Liver (tissue), 3 donors: ENCODE measurements at regions not wholly inside any gene's neighbourhood (a gene's known extent, or its start where the extent isn't known, plus 50 kb on each side); places are given as distances from the start of the nearest gene placed in this dataset.

ENCODE experiments used
- JUND ChIP-seq, 2 donors: IDR thresholded peaks; 2 replicates each; pipeline ENCODE4 v1.6.1; 2016; ENCODE audit warnings: antibody characterized with exemption in 2 of 2
- RAD21 ChIP-seq, 2 donors: IDR thresholded peaks; 2 replicates each; pipeline ENCODE4 v1.6.1; 2016; ENCODE audit warnings: antibody characterized with exemption in 2 of 2, mild to moderate bottlenecking in 2 of 2
- SP1 ChIP-seq: IDR thresholded peaks from 2 replicates; pipeline ENCODE4 v1.6.1; 2018; ENCODE audit warnings: antibody characterized with exemption, mild to moderate bottlenecking
- YY1 ChIP-seq: IDR thresholded peaks from 2 replicates; pipeline ENCODE4 v1.6.1; 2016; ENCODE audit warnings: antibody characterized with exemption, mild to moderate bottlenecking
- TF ChIP-seq, protein P1 (sequence below): fragments of 150-350 bp; IDR thresholded peaks from 2 replicates; pipeline ENCODE4 v1.5.1; 2017; ENCODE audit warnings: improper control_type of control experiment, low read depth, low read length; ENCODE audit not compliant: missing input control
- TF ChIP-seq, protein P2 (sequence below): IDR thresholded peaks from 2 replicates; pipeline ENCODE4 v1.6.1; 2016; ENCODE audit warnings: antibody characterized with exemption
- TF ChIP-seq, protein P3 (sequence below): IDR thresholded peaks from 2 replicates; pipeline ENCODE4 v1.6.1; 2016; ENCODE audit warnings: antibody characterized with exemption
- TF ChIP-seq, protein P4 (sequence below): IDR thresholded peaks from 2 replicates; pipeline ENCODE4 v1.6.1; 2016; ENCODE audit warnings: antibody characterized with exemption, mild to moderate bottlenecking
- donor health status: healthy.
- donor health status: healthy.

DNA sequence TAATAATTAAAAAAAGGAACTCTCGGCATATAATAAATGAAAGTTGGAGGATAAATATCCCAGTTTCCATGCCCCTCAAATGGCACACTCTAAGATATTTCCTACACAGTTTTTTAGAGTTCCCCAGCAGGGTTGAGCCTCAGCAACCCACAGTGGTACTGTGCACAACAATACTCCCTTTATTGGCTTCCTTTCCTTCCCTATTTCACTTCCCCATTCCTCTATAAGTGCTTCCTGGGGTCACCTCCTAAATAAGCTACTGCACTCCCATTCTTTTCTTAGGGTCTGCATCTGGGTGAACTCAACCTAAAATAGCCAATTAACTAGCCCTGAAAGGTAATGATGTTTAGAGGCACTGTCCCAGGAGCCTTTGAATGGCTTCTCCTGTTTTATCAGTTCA, 76.4 kb upstream of the NHS start:
- TF ChIP-seq, protein P1, sequence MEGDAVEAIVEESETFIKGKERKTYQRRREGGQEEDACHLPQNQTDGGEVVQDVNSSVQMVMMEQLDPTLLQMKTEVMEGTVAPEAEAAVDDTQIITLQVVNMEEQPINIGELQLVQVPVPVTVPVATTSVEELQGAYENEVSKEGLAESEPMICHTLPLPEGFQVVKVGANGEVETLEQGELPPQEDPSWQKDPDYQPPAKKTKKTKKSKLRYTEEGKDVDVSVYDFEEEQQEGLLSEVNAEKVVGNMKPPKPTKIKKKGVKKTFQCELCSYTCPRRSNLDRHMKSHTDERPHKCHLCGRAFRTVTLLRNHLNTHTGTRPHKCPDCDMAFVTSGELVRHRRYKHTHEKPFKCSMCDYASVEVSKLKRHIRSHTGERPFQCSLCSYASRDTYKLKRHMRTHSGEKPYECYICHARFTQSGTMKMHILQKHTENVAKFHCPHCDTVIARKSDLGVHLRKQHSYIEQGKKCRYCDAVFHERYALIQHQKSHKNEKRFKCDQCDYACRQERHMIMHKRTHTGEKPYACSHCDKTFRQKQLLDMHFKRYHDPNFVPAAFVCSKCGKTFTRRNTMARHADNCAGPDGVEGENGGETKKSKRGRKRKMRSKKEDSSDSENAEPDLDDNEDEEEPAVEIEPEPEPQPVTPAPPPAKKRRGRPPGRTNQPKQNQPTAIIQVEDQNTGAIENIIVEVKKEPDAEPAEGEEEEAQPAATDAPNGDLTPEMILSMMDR = no peak
- TF ChIP-seq, protein P2, sequence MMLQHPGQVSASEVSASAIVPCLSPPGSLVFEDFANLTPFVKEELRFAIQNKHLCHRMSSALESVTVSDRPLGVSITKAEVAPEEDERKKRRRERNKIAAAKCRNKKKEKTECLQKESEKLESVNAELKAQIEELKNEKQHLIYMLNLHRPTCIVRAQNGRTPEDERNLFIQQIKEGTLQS = no peak
- TF ChIP-seq JUND (IDR thresholded peaks at IDR 0.05) (no peak), SP1 (no peak), YY1 (no peak), RAD21 (IDR thresholded peaks at IDR 0.05) (no peak)
- TF ChIP-seq, protein P3, sequence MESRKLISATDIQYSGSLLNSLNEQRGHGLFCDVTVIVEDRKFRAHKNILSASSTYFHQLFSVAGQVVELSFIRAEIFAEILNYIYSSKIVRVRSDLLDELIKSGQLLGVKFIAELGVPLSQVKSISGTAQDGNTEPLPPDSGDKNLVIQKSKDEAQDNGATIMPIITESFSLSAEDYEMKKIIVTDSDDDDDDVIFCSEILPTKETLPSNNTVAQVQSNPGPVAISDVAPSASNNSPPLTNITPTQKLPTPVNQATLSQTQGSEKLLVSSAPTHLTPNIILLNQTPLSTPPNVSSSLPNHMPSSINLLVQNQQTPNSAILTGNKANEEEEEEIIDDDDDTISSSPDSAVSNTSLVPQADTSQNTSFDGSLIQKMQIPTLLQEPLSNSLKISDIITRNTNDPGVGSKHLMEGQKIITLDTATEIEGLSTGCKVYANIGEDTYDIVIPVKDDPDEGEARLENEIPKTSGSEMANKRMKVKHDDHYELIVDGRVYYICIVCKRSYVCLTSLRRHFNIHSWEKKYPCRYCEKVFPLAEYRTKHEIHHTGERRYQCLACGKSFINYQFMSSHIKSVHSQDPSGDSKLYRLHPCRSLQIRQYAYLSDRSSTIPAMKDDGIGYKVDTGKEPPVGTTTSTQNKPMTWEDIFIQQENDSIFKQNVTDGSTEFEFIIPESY = no peak
- TF ChIP-seq, protein P4, sequence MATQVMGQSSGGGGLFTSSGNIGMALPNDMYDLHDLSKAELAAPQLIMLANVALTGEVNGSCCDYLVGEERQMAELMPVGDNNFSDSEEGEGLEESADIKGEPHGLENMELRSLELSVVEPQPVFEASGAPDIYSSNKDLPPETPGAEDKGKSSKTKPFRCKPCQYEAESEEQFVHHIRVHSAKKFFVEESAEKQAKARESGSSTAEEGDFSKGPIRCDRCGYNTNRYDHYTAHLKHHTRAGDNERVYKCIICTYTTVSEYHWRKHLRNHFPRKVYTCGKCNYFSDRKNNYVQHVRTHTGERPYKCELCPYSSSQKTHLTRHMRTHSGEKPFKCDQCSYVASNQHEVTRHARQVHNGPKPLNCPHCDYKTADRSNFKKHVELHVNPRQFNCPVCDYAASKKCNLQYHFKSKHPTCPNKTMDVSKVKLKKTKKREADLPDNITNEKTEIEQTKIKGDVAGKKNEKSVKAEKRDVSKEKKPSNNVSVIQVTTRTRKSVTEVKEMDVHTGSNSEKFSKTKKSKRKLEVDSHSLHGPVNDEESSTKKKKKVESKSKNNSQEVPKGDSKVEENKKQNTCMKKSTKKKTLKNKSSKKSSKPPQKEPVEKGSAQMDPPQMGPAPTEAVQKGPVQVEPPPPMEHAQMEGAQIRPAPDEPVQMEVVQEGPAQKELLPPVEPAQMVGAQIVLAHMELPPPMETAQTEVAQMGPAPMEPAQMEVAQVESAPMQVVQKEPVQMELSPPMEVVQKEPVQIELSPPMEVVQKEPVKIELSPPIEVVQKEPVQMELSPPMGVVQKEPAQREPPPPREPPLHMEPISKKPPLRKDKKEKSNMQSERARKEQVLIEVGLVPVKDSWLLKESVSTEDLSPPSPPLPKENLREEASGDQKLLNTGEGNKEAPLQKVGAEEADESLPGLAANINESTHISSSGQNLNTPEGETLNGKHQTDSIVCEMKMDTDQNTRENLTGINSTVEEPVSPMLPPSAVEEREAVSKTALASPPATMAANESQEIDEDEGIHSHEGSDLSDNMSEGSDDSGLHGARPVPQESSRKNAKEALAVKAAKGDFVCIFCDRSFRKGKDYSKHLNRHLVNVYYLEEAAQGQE = no peak
